Transverse colon (tissue), 4 donors: ENCODE measurements at regions not wholly inside any gene's neighbourhood (a gene's known extent, or its start where the extent isn't known, plus 50 kb on each side); places are given as distances from the start of the nearest gene placed in this dataset.

Source experiments
- CTCF ChIP-seq, 5 experiments: fragments of 200-600 bp in 3 of 5; fragments of 450-650 bp in 2 of 5; sonication (generic) in 3 of 5; IDR thresholded peaks; 1 replicate in 2 of 5; 2 replicates in 3 of 5; pipeline ENCODE4 v1.5.1; 2016 to 2017; ENCODE audit warnings: antibody characterized with exemption in 5 of 5, inconsistent platforms in 3 of 5, mild to moderate bottlenecking in 2 of 5, moderate library complexity in 1 of 5
- EP300 ChIP-seq: sonication (generic); formaldehyde crosslinking; IDR thresholded peaks from one replicate; pipeline ENCODE4 v1.6.1; 2017; ENCODE audit warnings: antibody characterized with exemption, low read depth
- POLR2A ChIP-seq: fragments of 450-650 bp; IDR thresholded peaks from one replicate; pipeline ENCODE4 v1.6.1; 2016; ENCODE audit warnings: antibody characterized with exemption, mild to moderate bottlenecking, moderate library complexity
- POLR2AphosphoS5 ChIP-seq, 3 donors: sonication (generic); formaldehyde crosslinking; IDR thresholded peaks; one replicate each; pipeline ENCODE4 v1.6.1; 2016; ENCODE audit warnings: antibody characterized with exemption in 3 of 3

GRCh38 chr7:116356979-116357378 lies 142.6 kb upstream of the CAV2 start:
- TF ChIP-seq CTCF (IDR thresholded peaks at IDR 0.05), result no peak
- no peak for TF ChIP-seq POLR2A
- no peak for TF ChIP-seq POLR2AphosphoS5 (IDR thresholded peaks at IDR 0.05)
- TF ChIP-seq EP300, result no peak
